ENCODE measurements at regions not wholly inside any gene's neighbourhood (a gene's known extent, or its start where the extent isn't known, plus 50 kb on each side); places are given as distances from the start of the nearest gene placed in this dataset.

- DNase-seq (ENCODE audit: low read depth): no peak
Observed at GRCh38 chr2:65647249-65647842, 214.9 kb upstream of the SPRED2 start.

- no peak for DNase-seq (ENCODE audit: low read depth)
Observed at GRCh38 chr2:65640793-65641103, 208.3 kb upstream of the SPRED2 start.

GRCh38 chr2:65639156-65639864 is 206.9 kb upstream of the SPRED2 start:
- DNase-seq (ENCODE audit: low read depth): no peak

- DNase-seq (ENCODE audit: low read depth): no peak
Observed at GRCh38 chr2:65638443-65638842, 206.0 kb upstream of the SPRED2 start.

- DNase-seq (ENCODE audit: low read depth): no peak
Observed at GRCh38 chr2:65636813-65637483, 204.5 kb upstream of the SPRED2 start.

GRCh38 chr2:65636024-65636423 is 203.6 kb upstream of the SPRED2 start:
- no peak for DNase-seq (ENCODE audit: low read depth)

- no peak for DNase-seq (ENCODE audit: low read depth)
Observed at GRCh38 chr2:65634304-65634703, 201.9 kb upstream of the SPRED2 start.

- DNase-seq (ENCODE audit: low read depth): no peak
Observed at GRCh38 chr2:65630643-65631042, 198.2 kb upstream of the SPRED2 start.

GRCh38 chr2:65628156-65628555 is 195.8 kb upstream of the SPRED2 start:
- DNase-seq (ENCODE audit: low read depth): no peak

- no peak for DNase-seq (ENCODE audit: low read depth)
Observed at GRCh38 chr2:65626831-65627230, 194.4 kb upstream of the SPRED2 start.

- DNase-seq (ENCODE audit: low read depth): no peak
Observed at GRCh38 chr2:65625982-65626381, 193.6 kb upstream of the SPRED2 start.

GRCh38 chr2:65622951-65623535 is 190.6 kb upstream of the SPRED2 start:
- no peak for DNase-seq (ENCODE audit: low read depth)

GRCh38 chr2:65622499-65622898 is 190.1 kb upstream of the SPRED2 start:
- DNase-seq (ENCODE audit: low read depth): no peak

GRCh38 chr2:65620524-65620923 is 188.1 kb upstream of the SPRED2 start:
- DNase-seq (ENCODE audit: low read depth): no peak

- no peak for DNase-seq (ENCODE audit: low read depth)
Observed at GRCh38 chr2:65620026-65620425, 187.6 kb upstream of the SPRED2 start.

- DNase-seq (ENCODE audit: low read depth): no peak
Observed at GRCh38 chr2:65615602-65616001, 183.2 kb upstream of the SPRED2 start.

GRCh38 chr2:65613968-65614555 is 181.7 kb upstream of the SPRED2 start:
- no peak for DNase-seq (ENCODE audit: low read depth)

GRCh38 chr2:65611488-65611887 is 179.1 kb upstream of the SPRED2 start:
- no peak for DNase-seq (ENCODE audit: low read depth)

- no peak for DNase-seq (ENCODE audit: low read depth)
Observed at GRCh38 chr2:65608916-65609315, 176.5 kb upstream of the SPRED2 start.

GRCh38 chr2:65608466-65608865 is 176.1 kb upstream of the SPRED2 start:
- DNase-seq (ENCODE audit: low read depth): no peak

GRCh38 chr2:65607662-65608305 is 175.4 kb upstream of the SPRED2 start:
- DNase-seq (ENCODE audit: low read depth): no peak

GRCh38 chr2:65605743-65606058 is 173.3 kb upstream of the SPRED2 start:
- no peak for DNase-seq (ENCODE audit: low read depth)

All from activated T-cell treated with anti-CD3 and anti-CD28 coated beads for 48 hours (primary cell).